Ectodermal cell (in vitro differentiated cells): ENCODE measurements at regions not wholly inside any gene's neighbourhood (a gene's known extent, or its start where the extent isn't known, plus 50 kb on each side); places are given as distances from the start of the nearest gene placed in this dataset.

Source experiments
- H3K27ac ChIP-seq: 2 replicates; pipeline ENCODE4 v1.7.0; 2013; ENCODE audit warnings: mild to moderate bottlenecking, low read depth, low read length; ENCODE audit not compliant: insufficient read depth, poor library complexity, severe bottlenecking
- H3K27me3 ChIP-seq: 2 replicates; pipeline ENCODE4 v1.7.0; 2013; ENCODE audit warnings: mild to moderate bottlenecking, low read length; ENCODE audit not compliant: insufficient read depth, control insufficient read depth, poor library complexity, severe bottlenecking
- H3K36me3 ChIP-seq: one replicate; pipeline ENCODE4 v1.7.0; 2013; ENCODE audit warnings: low read length; ENCODE audit not compliant: control insufficient read depth, insufficient read depth
- H3K4me1 ChIP-seq: one replicate; pipeline ENCODE4 v1.7.0; 2013; ENCODE audit warnings: low read length; ENCODE audit not compliant: control insufficient read depth, insufficient read depth
- H3K4me3 ChIP-seq: 2 replicates; pipeline ENCODE4 v1.7.0; 2013; ENCODE audit warnings: low read depth, low read length, control low read depth; ENCODE audit not compliant: insufficient read depth
- H3K9me3 ChIP-seq: 2 replicates; pipeline ENCODE4 v1.7.0; 2013; ENCODE audit warnings: mild to moderate bottlenecking, low read length, moderate library complexity; ENCODE audit not compliant: control insufficient read depth
- WGBS, 2 experiments: methylation state at CpG; one replicate each; pipeline ENCODE4 v1.1.7; 2013; ENCODE audit warnings: missing lambda C conversion rate in 2 of 2; 5-methylcytosine and 5-hydroxymethylcytosine counted together

GRCh38 chr2:105950521-105951383, 206.0 kb downstream of the NCK2 start:
- 32 to 35% methylated on average over 10 of the region's 10 CpGs for WGBS, 2 experiments
- peaks cover 17% of the 10 kb centered on the region for H3K4me1 ChIP-seq
- H3K36me3 ChIP-seq: no peaks in the 10 kb centered on the region
- peaks cover 79% of the 10 kb centered on the region for H3K27me3 ChIP-seq
- no peak overlapping the region for H3K27ac ChIP-seq
- no peaks in the 10 kb centered on the region for H3K9me3 ChIP-seq
- no peak overlapping the region for H3K4me3 ChIP-seq

DNA sequence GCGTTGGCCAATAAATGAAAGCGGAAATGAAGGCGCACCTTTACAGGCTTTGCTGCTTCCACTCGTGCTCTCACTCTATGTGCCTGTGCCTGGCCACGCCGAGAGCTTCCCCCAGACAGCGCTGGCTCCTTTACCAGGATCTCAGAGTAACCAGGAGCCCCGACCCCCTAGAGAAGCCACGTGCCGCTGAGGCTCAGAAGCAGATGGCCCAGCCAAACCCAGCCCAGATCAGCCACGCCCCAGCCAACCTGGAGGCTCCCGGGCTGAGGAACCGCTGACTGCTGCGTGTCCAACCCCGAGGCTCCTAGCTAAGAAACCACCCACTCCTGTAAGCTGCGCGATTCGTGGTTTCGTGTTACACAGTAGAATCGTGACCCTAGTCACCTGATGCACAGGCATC, 199.3 kb downstream of the NCK2 start:
- Histone ChIP-seq H3K36me3 (no peaks in the 10 kb centered on the region), H3K4me3 (no peak overlapping the region), H3K27ac (no peak overlapping the region), H3K4me1 (no peaks in the 10 kb centered on the region), H3K27me3 (peaks cover 44% of the 10 kb centered on the region), H3K9me3 (no peaks in the 10 kb centered on the region)
- 92 to 93% methylated on average over 20 of the region's 20 CpGs for WGBS, 2 experiments
